HEK293T (cell line): ENCODE measurements at regions not wholly inside any gene's neighbourhood (a gene's known extent, or its start where the extent isn't known, plus 50 kb on each side); places are given as distances from the start of the nearest gene placed in this dataset.

Experiments
- ARNT ChIP-seq: fragments of 450-650 bp; IDR thresholded peaks from 2 replicates; pipeline ENCODE4 v1.6.1; 2017; ENCODE audit warnings: mild to moderate bottlenecking
- ELF4 ChIP-seq: fragments of 450-650 bp; IDR thresholded peaks from 2 replicates; pipeline ENCODE4 v1.6.1; 2017; ENCODE audit warnings: antibody characterized with exemption
- FOXK2 ChIP-seq: fragments of 450-650 bp; IDR thresholded peaks from 2 replicates; pipeline ENCODE4 v1.6.1; 2016; ENCODE audit warnings: mild to moderate bottlenecking
- FOXM1 ChIP-seq: fragments of 450-650 bp; IDR thresholded peaks from 2 replicates; pipeline ENCODE4 v1.6.1; 2017; ENCODE audit warnings: mild to moderate bottlenecking, borderline replicate concordance
- HDGF ChIP-seq: fragments of 450-650 bp; IDR thresholded peaks from 2 replicates; pipeline ENCODE4 v1.6.1; 2017; ENCODE audit warnings: antibody characterized with exemption, borderline replicate concordance
- SUZ12 ChIP-seq: fragments of 450-650 bp; IDR thresholded peaks from 2 replicates; pipeline ENCODE4 v1.6.1; 2016; ENCODE audit warnings: mild to moderate bottlenecking
- TARDBP ChIP-seq: fragments of 450-650 bp; IDR thresholded peaks from 2 replicates; pipeline ENCODE4 v1.6.1; 2016

DNA sequence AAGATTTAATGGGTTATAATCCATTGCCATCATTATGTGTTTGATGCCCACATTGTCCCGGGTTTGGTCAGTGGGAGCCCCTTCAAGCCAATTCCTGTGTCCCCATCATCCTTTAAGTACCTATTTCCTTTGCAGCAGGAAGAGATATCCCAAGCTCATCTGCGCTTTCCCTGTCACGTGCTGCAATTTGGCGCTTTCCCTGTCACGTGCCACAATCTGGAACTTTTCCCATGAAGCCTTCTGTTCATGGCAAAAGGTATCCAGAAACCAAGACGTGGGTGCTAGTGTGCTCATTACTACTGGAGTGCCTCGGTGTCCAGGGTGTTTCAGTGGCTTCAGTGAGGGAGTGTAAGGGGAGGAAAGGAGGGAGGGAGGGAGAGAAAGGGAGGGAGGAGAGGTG lies 168.5 kb downstream of the NPIPB11 start:
- TF ChIP-seq FOXK2 (no peak), SUZ12 (no peak), TARDBP (no peak), ELF4 (no peak), ARNT (no peak), FOXM1 (no peak), HDGF (no peak)
